ENCODE measurements at regions not wholly inside any gene's neighbourhood (a gene's known extent, or its start where the extent isn't known, plus 50 kb on each side); places are given as distances from the start of the nearest gene placed in this dataset.

- no peak for TF ChIP-seq EP300 (IDR thresholded peaks at IDR 0.05)
- no peak for TF ChIP-seq CTCF (IDR thresholded peaks at IDR 0.05)
- no peak for TF ChIP-seq POLR2A (IDR thresholded peaks at IDR 0.05)
- no peak for TF ChIP-seq POLR2AphosphoS5 (IDR thresholded peaks at IDR 0.05)
These were observed 50.4 kb upstream of the CYRIA start for GRCh38 chr2:16716024-16716423.

Data from suprapubic skin (tissue), 4 donors.